HTR-8/SVneo (cell line): ENCODE measurements at regions not wholly inside any gene's neighbourhood (a gene's known extent, or its start where the extent isn't known, plus 50 kb on each side); places are given as distances from the start of the nearest gene placed in this dataset.

Experiments
- DNase-seq: peaks from one replicate; pipeline ENCODE4 v3.0.0; 2011; ENCODE audit warnings: low spot score, mixed read lengths; ENCODE audit not compliant: insufficient read length
- FAIRE-seq: peaks from 2 replicates; lab custom pipeline; 2011; peaks lifted over from hg19 to GRCh38; lab: Jason Lieb, UNC

DNA sequence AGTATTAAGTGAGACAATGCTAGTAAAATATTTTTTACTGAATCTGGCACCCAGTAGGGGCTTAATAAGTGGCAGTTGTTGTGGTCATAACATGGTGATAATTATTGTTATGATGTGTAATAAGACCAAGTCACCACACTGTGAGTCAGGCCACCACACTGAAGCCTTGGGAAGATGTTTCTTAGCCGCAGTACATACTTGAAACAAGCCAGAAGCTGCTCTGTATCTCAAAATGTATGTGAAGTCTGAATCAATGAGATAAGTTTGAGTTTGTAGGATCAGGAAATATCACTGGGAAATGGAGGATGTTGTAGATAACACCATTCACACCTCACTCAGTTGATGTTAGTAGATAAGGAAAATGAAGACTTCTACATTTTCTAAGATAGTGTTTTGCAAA, 51.3 kb upstream of the PTPN3 start:
- DNase-seq, result no peak
- FAIRE-seq, result no peak

DNA sequence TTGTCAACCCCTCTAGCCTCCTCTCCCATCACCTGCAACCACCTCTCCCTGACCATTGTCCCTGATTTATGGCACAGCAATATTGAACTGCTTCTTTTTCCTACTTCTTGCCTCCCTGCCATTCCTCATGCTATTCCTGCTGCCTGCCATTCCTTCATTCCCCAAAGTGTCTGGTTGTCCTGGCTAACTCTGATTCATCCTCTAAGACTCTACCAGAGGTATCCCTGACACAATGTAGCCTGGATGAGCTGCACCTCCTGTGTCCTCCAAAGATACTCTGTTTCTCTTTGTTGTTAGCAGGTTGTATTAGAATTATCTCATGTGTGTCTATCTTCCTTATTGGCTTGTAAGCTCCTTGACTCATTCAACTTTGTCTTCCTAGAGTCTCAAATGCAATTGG, 53.5 kb upstream of the PTPN3 start:
- FAIRE-seq (peak; percentile 44), DNase-seq (no peak)

DNA sequence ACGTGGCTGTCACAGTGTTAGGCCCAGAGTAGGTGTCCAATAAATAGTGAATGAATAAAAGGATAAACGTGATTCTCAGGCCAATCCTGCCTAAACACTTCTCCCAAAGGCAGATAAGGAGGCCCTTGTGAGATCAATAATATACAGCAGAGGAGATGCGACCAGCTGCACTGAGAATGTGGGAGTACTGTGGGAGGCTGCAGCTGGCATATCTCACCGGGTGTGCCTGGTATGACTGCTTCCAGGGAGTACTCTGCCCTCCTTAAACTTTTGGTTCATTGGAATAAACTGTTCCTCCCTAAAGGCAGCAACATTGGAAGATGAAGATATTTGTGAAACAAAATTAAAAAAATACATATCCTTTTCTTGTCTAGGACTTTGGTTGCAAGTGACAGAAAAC, 57.1 kb upstream of the PTPN3 start:
- no peak for FAIRE-seq
- DNase-seq, result no peak

DNA sequence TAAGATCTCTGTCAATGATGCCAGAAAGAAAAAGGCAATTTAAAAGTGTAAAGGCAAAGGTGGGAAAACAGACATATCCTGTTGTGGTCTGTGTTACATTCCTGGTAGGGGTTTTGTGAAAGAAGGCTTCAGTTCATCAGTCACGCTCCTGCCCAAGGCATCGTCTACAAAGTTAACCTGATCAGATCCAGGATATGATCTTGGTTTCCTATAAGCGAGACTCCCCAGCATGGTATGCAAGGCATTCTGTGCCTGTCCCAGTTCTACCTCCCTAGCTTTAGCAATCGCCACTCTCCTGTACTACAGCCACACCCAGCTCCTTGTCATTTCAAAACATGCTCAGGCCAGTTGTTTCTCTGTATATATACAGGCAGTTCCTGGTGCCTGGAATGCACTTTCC, 58.0 kb upstream of the PTPN3 start:
- no peak for DNase-seq
- FAIRE-seq, result peak; percentile 69

DNA sequence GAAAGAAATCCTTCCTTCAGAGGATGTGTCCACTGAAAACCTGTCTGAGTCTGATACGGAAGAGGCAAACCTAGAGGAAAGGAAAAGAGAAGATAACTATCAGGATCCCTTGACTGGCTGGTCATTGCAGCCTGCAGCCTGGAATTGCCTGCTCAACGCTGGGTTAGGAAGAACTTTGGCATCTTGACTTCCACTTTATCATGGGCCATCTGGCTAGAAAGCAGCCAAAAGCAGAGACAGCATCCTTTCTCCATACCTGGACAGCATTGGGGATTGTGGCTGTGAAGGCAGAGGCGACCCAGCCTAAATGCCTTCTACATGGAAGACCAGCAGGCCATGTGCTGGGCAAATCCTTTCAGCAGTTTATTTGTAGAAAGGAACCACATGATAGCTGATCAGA, 58.7 kb upstream of the PTPN3 start:
- FAIRE-seq, result no peak
- no peak for DNase-seq

DNA sequence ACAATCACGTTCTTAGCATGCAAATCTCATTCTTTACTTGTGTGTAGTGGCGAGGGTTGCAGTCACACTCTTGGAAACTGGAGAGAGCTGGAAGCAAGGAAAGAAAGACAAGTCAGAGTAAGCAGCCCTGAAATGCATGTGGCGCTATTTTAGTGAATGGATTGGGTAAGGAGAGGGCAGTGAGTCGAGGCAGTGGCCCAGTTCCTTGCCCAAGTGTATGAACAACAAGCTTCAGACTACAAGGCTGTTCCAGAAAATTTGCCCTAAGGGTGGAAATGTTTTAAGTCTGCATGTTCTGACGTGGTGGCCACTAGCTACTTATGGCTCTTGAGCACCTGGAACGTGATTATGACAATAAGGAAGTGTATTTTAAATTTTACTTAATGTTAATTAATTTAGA, 59.4 kb upstream of the PTPN3 start:
- FAIRE-seq (no peak), DNase-seq (no peak)

DNA sequence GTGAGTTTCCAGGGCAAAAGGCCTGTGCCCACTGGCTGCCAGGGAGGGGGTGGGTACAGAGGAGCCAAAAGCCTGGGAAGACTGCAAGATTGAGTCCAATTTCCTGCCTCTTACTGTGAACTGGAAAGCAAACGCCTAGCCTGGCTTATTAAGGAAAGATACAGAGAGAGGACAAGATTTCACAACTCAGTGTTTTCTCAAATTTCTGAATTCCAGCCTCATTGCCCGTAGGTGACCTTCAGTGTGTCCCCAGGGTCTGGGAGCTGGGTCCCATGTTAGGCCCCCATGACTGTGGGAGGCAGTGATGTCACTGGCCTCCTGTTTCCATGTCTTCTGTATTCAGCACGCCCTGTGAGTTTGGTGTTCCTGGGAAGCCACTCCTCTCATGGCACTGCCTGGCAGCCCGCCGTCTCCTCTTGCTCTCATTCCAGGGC, 60.6 kb upstream of the PTPN3 start:
- no peak for FAIRE-seq
- DNase-seq, result no peak

DNA sequence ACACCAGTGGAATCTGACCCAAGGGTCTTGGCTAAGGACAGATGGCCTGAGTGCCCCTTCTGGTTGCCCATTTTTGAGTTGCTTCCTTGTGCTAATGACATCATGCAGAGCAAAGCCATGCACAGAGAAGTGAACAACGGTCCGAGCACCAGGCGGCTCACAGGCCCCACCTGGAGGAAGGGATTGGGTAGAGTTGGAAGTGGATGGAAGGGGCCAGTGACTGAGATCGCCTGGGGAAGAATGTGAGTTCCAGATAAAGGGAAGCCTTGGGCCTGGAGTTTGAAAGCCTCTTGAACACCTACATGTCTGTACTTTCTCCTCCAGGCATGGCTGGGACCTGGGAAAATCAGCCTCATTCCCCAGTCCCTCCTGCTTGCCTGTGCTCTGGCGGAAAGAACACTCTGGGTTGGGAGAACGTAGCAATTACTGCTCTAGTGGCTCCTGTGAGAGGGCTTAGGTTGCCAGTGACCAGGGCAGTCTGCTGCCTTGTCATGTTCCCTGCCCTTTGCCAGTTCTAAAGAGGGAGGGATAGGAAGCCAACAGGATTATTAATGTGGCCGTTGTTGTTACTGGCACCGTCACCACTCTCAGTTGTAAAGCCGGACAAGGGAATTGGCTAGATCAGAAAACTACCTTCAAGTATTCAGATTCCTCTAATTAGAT, 62.5 kb upstream of the PTPN3 start:
- no peak for FAIRE-seq
- DNase-seq, result no peak

DNA sequence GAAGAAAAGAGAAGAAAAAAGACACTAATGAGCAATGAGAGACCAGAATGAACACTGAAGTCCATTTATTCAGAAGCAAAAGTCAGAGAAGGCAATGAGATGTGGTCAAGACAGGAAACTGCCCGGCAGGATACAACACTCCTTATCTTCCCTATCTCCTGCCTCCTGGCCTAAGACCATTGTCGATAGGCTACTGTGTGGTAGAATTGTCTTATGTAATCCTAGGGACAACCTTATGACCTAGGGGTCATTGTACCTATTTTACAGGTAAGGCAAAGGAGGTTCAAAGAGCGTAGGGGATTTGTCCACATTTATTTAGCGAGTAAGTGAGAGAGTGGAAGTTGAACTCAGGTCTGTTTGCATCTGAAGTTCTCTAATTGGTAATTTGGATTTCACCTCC, 63.0 kb upstream of the PTPN3 start:
- FAIRE-seq (no peak), DNase-seq (no peak)

DNA sequence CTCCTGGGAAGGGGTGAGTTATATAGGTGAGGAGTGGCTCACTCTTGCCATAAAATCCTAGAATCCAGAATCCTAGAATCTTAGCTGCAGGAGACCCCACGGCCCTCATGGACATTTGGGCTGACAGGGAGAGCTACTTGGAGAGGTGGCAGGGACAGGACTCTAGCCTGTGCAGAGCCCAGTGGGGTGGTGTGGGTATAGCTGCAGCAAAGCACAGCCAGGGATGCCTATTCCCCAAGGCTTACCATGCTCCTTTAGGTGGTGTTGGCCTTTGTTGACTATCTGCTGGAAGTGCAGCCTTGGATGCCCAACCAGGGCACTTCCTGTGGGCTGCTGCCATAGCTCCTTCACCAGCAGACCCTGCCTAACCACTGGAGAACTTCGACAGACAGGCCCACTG, 70.0 kb upstream of the PTPN3 start:
- no peak for DNase-seq
- FAIRE-seq, result no peak

DNA sequence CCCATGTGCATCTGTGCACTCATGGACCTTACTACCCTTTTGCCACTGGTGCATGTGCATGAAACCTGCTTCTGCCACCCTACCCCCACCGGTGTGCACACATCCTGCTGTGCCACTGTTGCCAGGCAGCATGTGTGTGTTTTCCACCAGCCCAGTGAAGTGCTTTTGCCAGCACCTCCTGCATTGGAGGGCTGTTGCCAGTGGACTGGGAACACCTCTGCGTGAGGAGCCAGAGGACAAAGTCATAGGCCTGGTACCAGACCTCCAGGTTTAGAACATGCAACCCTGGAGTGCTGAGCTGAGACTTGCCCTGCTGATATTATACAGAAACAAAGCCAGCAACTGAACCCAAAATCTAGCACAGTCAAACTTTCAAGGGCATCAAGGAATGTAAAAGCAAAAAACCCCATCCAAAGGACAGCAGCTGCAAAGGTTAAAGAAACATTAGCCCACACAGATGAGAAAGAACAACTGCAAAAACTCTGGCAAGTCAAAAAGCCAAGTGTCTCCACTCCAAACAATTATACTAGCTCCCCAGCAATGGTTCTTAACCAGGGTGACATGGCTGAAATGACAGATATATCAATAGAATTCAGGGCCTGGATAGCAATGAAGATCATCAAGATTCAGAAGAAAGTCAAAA, 70.6 kb upstream of the PTPN3 start:
- DNase-seq (no peak), FAIRE-seq (no peak)

DNA sequence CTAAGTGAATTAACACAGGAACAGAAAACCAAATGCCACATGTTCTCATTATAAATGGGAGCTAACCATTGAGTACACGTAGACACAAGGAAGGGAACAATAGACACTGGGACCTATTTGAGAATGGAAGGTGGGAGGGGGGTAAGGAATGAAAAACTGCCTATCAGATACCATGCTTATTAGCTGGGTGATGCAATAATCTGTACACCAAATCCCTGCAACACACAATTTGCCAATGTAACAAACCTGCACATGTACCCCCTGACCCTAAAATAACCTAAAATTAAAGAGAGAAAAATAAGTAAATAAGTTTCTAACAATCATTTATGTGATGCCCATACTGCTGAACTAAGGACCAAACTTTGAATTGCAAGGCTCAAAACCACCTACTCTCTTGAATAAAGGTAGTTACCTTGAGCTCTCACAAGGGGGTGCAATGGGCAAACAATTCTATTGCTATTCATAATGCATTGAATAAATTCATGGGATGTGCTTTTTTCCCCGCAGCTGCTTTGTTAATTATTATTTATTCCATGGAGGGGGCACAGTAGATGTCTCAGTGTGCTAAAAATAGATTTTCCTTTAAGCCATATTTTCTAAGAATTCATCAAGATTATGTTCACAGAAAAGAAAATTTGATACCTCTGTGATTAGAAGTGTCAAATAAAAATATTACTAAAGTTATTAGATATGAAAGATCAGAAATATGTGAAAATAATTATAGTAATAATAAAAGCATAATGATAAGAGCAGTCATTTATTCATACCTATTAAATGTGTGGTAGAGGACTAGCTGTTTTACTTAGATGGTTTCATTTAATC, 76.2 kb upstream of the PTPN3 start:
- no peak for FAIRE-seq
- DNase-seq, result peak; percentile 39

DNA sequence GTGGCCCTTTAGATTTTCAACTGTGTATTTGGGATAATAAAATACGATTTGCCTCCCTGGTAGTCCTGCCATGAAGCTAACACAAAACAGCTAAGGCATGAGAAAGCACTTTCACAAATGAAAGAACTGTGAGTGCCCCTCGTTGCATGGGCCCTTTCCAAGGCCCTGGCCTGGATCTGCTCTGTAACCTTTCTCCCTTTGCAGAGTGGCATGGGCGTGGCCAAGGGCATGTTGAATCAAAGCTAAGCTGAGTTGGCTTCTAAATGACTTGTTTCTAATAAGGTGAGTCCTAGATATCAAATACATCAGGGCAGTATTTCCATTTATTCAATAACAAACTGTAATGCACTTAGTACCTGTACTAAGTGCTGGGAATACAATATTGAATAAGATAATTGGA, 78.7 kb upstream of the PTPN3 start:
- DNase-seq, result no peak
- FAIRE-seq, result no peak

DNA sequence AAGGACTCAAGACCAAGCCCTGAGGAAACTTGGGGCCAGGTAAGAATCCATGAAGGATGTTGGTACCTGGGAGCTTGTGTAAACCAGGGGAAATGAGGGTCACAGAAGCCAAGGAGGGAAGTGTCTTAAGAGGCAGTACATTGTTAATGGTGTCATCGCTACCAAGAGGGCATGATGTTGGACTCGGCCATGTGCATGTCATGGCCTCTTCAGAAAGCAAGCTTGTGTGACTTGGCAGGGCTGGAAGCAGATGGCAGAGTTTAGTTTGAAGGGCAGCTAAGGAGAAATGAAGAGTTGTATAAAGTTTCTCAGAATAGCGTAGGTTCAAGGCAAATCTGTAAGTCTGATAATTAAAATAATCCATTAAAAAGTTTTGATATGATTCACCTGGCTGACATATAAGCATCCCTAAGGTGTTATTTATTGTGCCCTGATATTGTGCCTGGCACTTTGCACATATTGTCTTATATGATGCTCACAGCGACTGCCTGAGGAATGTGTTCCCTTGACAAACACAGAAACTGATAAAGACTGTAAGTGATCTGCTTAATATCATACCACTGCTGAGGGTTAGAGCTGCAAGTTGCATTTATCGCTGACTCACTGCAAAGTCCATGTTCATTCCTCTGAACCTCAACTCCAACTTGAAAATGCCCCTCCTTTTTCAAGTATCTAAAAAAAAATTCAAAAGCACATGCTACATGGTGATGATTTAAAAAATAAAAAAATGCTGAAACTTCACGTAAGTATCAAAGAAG, 81.3 kb upstream of the PTPN3 start:
- FAIRE-seq (no peak), DNase-seq (no peak)

DNA sequence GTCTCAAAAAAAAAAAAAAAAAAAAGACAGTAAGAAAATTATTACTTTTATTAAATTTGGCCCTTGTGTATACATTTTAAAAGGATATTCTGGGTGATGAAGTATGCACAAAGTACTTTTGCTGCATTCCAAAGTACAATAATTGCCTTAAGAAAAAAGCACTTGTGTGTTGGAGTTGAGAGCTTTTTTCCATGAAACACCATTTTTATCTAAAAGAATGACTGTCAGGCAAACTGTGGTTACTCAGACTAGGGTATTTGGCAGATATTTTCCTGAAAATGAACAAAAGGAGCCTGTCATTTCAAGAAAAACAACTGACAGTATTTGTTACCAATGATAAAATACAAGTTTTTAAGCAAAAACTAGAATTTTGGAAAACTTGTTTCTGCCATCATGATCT, 84.3 kb upstream of the PTPN3 start:
- FAIRE-seq, result no peak
- no peak for DNase-seq

DNA sequence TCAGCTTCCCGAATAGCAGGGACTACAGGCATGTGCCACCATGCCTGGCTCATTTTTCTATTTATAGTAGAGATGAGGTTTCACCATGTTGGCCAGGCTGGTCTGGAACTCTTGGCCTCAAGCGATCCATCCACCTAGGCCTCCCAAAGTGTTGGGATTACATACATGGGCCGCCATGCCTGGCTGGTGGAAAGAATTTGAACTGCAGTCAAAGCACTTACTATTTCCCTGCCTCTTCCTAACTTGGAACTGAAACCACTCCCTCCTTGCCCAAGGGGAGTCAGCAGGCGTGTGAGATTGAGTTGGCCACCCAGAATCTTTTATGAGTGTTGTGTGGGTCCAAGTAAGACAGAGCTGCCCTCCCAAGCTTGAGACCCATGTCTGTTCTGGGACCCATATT, 86.1 kb upstream of the PTPN3 start:
- no peak for FAIRE-seq
- no peak for DNase-seq

DNA sequence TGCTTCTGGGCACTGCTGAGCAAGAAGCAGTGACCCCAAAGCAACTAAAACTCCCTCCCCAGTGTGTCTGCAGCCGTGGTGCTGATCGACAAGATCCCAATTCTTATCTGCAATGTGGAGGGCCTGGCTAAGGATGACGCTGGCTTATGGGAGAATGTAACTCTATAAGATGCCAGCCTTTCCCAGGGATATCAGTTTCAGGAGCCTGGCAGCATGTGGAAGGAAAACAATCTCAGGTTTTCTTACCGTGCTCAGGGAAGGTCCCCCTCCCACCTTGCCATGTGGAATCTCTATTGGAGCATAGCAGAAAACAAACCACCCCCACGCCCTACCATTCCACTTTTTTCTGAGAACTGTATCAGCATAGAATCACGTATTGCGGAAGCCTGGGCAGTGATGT, 87.7 kb upstream of the PTPN3 start:
- FAIRE-seq (no peak), DNase-seq (no peak)

DNA sequence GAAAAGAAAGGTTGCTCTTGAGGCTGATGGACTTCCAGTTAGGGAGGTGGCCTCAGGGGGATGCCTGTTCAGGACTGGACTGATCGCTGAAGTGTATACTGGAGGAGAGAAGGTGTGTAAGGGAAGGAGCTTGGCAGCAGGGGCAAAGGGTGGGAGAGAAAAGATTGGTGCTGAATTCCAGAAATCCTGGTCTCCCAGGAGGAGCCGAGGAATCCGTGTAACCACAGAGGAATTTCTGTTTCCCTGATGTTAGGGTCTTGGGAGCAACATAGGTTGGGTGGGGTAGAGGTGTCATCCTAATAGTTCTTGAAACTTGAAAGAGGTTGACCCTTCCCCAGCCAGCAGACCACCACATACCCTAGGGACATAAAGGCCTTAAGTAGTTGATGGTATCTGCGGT, 88.9 kb upstream of the PTPN3 start:
- FAIRE-seq (no peak), DNase-seq (no peak)

DNA sequence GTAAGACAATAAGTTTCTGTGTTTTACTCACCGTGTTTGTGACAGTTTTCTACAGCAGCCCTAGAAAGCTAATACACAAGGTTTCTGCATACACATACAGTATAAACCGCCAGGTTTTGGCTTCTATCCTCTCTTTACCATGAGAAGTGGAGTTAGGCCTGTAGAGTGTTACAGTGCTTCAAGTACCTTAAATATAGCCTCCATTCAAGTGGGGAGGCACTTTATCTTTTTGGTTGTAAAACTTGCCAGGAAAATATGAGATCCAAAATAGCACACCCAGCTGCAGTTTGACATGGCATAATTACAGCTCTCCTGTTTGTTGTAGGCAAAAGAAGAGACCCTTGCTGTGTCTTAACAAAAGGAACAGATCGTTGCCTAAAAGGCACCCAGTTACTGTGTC, 90.3 kb upstream of the PTPN3 start:
- FAIRE-seq (no peak), DNase-seq (no peak)

DNA sequence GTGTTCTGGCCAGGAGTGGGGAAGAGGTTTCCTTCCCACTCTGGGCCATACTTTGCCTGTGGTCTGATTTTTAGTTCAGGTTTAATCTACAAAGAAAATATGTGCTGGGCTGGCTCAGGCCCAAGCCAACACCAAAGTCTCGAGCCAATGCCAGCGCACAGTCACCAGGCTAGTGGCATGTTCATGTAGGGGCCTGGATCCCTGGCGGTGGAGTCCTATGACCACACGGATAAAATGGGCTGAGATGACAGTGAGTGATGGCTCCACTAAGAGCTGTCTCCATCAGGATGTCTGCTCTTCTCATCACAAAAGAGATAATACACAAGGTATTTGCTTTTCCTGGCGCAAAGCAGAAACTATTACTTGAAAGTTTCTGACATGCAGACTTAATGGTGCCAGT, 92.9 kb upstream of the PTPN3 start:
- FAIRE-seq (no peak), DNase-seq (no peak)

DNA sequence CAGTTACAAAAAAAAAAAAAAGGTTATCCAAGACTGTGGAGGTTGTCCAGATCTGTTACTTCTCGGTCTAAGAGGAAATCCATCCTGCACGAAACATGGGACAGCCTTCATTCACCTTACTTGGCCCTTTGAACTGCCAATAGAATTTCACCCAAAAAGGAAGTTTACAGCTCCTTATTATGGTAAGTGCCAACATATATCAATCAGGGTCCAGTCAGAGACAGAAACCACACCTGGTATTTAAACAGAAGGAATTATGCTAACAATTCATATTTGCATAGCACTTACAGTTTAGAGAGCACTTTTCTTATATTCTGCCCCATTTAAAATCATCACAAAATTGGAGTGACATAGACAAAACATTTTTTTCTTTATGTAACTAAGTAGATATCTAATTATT, 93.6 kb upstream of the PTPN3 start:
- no peak for DNase-seq
- no peak for FAIRE-seq
